ENCODE measurements at regions not wholly inside any gene's neighbourhood (a gene's known extent, or its start where the extent isn't known, plus 50 kb on each side); places are given as distances from the start of the nearest gene placed in this dataset.

- no peak for TF ChIP-seq ZNF121 (CRISPR knock-in tag; IDR thresholded peaks at IDR 0.05)
- no peak for TF ChIP-seq CTCF (IDR thresholded peaks at IDR 0.05)
- no peak for TF ChIP-seq ZNF532 (CRISPR knock-in tag; IDR thresholded peaks at IDR 0.05; ENCODE audit: borderline replicate concordance)
- no peak for TF ChIP-seq NR3C1 (CRISPR knock-in tag; conservative IDR thresholded peaks at IDR 0.05; ENCODE audit: low read depth)
- TF ChIP-seq TEAD1 (CRISPR knock-in tag; IDR thresholded peaks at IDR 0.05): no peak
- no peak for TF ChIP-seq SMAD3 (CRISPR knock-in tag; IDR thresholded peaks at IDR 0.05; ENCODE audit: borderline replicate concordance)
- TF ChIP-seq E2F4 (CRISPR knock-in tag; IDR thresholded peaks at IDR 0.05; ENCODE audit: borderline replicate concordance, low read depth): no peak
Observed at GRCh38 chr11:86746514-86746913, 53.8 kb upstream of the PRSS23 start.
